IMR-90 (cell line): ENCODE measurements at regions not wholly inside any gene's neighbourhood (a gene's known extent, or its start where the extent isn't known, plus 50 kb on each side); places are given as distances from the start of the nearest gene placed in this dataset.

Experiments
- ATAC-seq: fragments of 200-7000 bp; cut with Tn5 transposase; 2 replicates; pipeline ENCODE4 v1.9.1; 2020; ENCODE audit warnings: low read depth, mild to moderate bottlenecking, moderate library complexity
- BruUV-seq: library from RNA; stranded (reverse); fragments of 400-500 nt; replicated peaks from 2 replicates; lab custom pipeline; 2021; lab: Mats Ljungman, UMichigan
- CTCF ChIA-PET: fragments of 300-600 bp; formaldehyde crosslinking; extraction: SDS; loops from one replicate; lab custom pipeline; 2021; ENCODE audit warnings: antibody characterized with exemption; lab: Yijun Ruan, JAX
- POLR2A ChIA-PET: fragments of 300-600 bp; sonication (Branson Sonifier 250); formaldehyde crosslinking; loops from one replicate; lab custom pipeline; 2022; ENCODE audit warnings: antibody characterized with exemption; ENCODE audit not compliant: unreplicated experiment; lab: Charles Lee
- DNase-seq: peaks from one replicate; pipeline ENCODE4 v3.0.0; 2013
- H2AFZ ChIP-seq: replicated peaks from 2 replicates; pipeline ENCODE3; 2013; ENCODE audit warnings: low read length, mild to moderate bottlenecking; ENCODE audit not compliant: poor library complexity
- H2AK5ac ChIP-seq: 2 replicates; pipeline ENCODE4 v1.6.1; 2013; ENCODE audit warnings: low read depth, low read length, inconsistent platforms
- H2AK9ac ChIP-seq: replicated peaks from 2 replicates; pipeline ENCODE3; 2013; ENCODE audit warnings: mild to moderate bottlenecking, low read depth, low read length, moderate library complexity; ENCODE audit not compliant: poor library complexity
- H2BK120ac ChIP-seq: 2 replicates; pipeline ENCODE4 v1.6.1; 2013; ENCODE audit warnings: low read depth, low read length, inconsistent platforms
- H2BK15ac ChIP-seq: 3 replicates; pipeline ENCODE4 v1.6.1; 2013; ENCODE audit warnings: low read depth, low read length, inconsistent platforms
- H2BK20ac ChIP-seq: 2 replicates; pipeline ENCODE4 v1.6.1; 2013; ENCODE audit warnings: low read depth, mild to moderate bottlenecking, inconsistent platforms, low read length, moderate library complexity
- H2BK5ac ChIP-seq: 2 replicates; pipeline ENCODE4 v1.6.1; 2013; ENCODE audit warnings: mild to moderate bottlenecking, low read depth, low read length, inconsistent platforms; ENCODE audit not compliant: poor library complexity, severe bottlenecking
- H3K14ac ChIP-seq: replicated peaks from 2 replicates; pipeline ENCODE4 v1.6.1; 2013; ENCODE audit warnings: low read depth, low read length, inconsistent platforms
- H3K18ac ChIP-seq: 2 replicates; pipeline ENCODE4 v1.6.1; 2013; ENCODE audit warnings: low read depth, low read length, control low read depth
- H3K23ac ChIP-seq: 2 replicates; pipeline ENCODE4 v1.6.1; 2013; ENCODE audit warnings: low read depth, low read length, inconsistent platforms
- H3K27ac ChIP-seq: 2 replicates; pipeline ENCODE4 v1.5.1; 2013; ENCODE audit warnings: mild to moderate bottlenecking, control low read depth, low read length; ENCODE audit not compliant: insufficient read depth
- H3K27me3 ChIP-seq: 2 replicates; pipeline ENCODE4 v1.6.1; 2013; ENCODE audit warnings: low read length; ENCODE audit not compliant: control insufficient read depth, insufficient read depth
- H3K36me3 ChIP-seq: 2 replicates; pipeline ENCODE4 v1.6.1; 2013; ENCODE audit warnings: low read length, mixed read lengths; ENCODE audit not compliant: control insufficient read depth, insufficient read depth
- H3K4ac ChIP-seq: 2 replicates; pipeline ENCODE4 v1.6.1; 2013; ENCODE audit warnings: low read depth, low read length, inconsistent platforms
- H3K4me1 ChIP-seq: 2 replicates; pipeline ENCODE4 v1.6.1; 2013; ENCODE audit warnings: low read length, mixed read lengths; ENCODE audit not compliant: control insufficient read depth, insufficient read depth
- H3K4me2 ChIP-seq: 2 replicates; pipeline ENCODE4 v1.6.1; 2013; ENCODE audit warnings: low read depth, mild to moderate bottlenecking, control low read depth, low read length, moderate library complexity
- H3K4me3 ChIP-seq: 2 replicates; pipeline ENCODE4 v1.5.1; 2013; ENCODE audit warnings: low read depth, mild to moderate bottlenecking, control low read depth, low read length, moderate library complexity; ENCODE audit not compliant: insufficient read depth
- H3K56ac ChIP-seq: 2 replicates; pipeline ENCODE4 v1.6.1; 2013; ENCODE audit warnings: low read length, inconsistent platforms; ENCODE audit not compliant: insufficient read depth; ENCODE audit errors: extremely low read depth
- H3K79me1 ChIP-seq, 2 experiments: 2 replicates each; pipeline ENCODE4 v1.6.1; 2013; ENCODE audit warnings: low read length in 2 of 2, inconsistent platforms in 1 of 2, low read depth in 1 of 2
- H3K9ac ChIP-seq: 2 replicates; pipeline ENCODE4 v1.6.1; 2013; ENCODE audit warnings: low read depth, low read length, control low read depth
- H3K9me1 ChIP-seq: 2 replicates; pipeline ENCODE4 v1.6.1; 2013; ENCODE audit warnings: low read length, inconsistent platforms; ENCODE audit not compliant: insufficient read depth
- H3K9me3 ChIP-seq: 2 replicates; pipeline ENCODE4 v1.6.1; 2013; ENCODE audit warnings: low read length; ENCODE audit not compliant: control insufficient read depth, insufficient read depth
- H4K20me1 ChIP-seq: 2 replicates; pipeline ENCODE4 v1.6.1; 2013; ENCODE audit warnings: low read length, inconsistent platforms; ENCODE audit not compliant: insufficient read depth
- H4K5ac ChIP-seq: 2 replicates; pipeline ENCODE4 v1.6.1; 2013; ENCODE audit warnings: mild to moderate bottlenecking, low read depth, low read length, control low read depth
- H4K8ac ChIP-seq, 2 experiments: 2 replicates each; pipeline ENCODE4 v1.6.1; 2013; ENCODE audit warnings: low read depth in 2 of 2, low read length in 2 of 2, control low read depth in 1 of 2, inconsistent platforms in 1 of 2
- H4K91ac ChIP-seq: 2 replicates; pipeline ENCODE4 v1.6.1; 2013; ENCODE audit warnings: low read depth, low read length, inconsistent platforms; ENCODE audit not compliant: insufficient read depth
- BHLHE40 ChIP-seq: fragments of 150-350 bp; IDR thresholded peaks from 2 replicates; pipeline ENCODE4 v1.6.1; 2016; ENCODE audit warnings: mild to moderate bottlenecking, low read depth, low read length
- ELK1 ChIP-seq: fragments of 150-350 bp; IDR thresholded peaks from 2 replicates; pipeline ENCODE4 v1.6.1; 2016; ENCODE audit warnings: low read depth, mild to moderate bottlenecking, low read length, moderate library complexity, borderline replicate concordance
- MAFK ChIP-seq: IDR thresholded peaks from 2 replicates; pipeline ENCODE4 v1.6.1; 2012; ENCODE audit warnings: low read depth, low read length, improper control_type of control experiment
- MAZ ChIP-seq: IDR thresholded peaks from 2 replicates; pipeline ENCODE4 v1.6.1; 2012; ENCODE audit warnings: low read depth, mild to moderate bottlenecking, low read length, improper control_type of control experiment, moderate library complexity, borderline replicate concordance
- NFE2L2 ChIP-seq: fragments of 150-350 bp; IDR thresholded peaks from 2 replicates; pipeline ENCODE4 v1.6.1; 2016; ENCODE audit warnings: low read depth, mild to moderate bottlenecking, low read length
- WGBS, 2 experiments: methylation state at CpG; one replicate each; pipeline versions ENCODE4 v1.1.5 to v1.1.7; 2013; ENCODE audit warnings: missing lambda C conversion rate in 2 of 2; ENCODE audit not compliant: insufficient read length in 1 of 2; ENCODE audit errors: extremely low coverage in 2 of 2; 5-methylcytosine and 5-hydroxymethylcytosine counted together
- dilution Hi-C: fragments of 300-500 bp; cut with HindIII; formaldehyde crosslinking; loops from one replicate; pipeline ENCODE4 v1.14.3; 2018; ENCODE audit warnings: low sequenced_read_pairs; ENCODE audit not compliant: unreplicated experiment
- in situ Hi-C: fragments of 300-500 bp; cut with MboI; formaldehyde crosslinking; loops from 3 replicates; pipeline ENCODE4 v1.14.3; 2019; ENCODE audit warnings: low sequenced_read_pairs, inconsistent platforms, mixed read lengths
- intact Hi-C: fragments of 100-400 bp; cut with micrococcal nuclease; formaldehyde crosslinking; loops from 2 replicates; pipeline ENCODE4 v1.10.0; 2022
- TF ChIP-seq, protein P1 (sequence below): conservative IDR thresholded peaks from 2 replicates; pipeline ENCODE4 v1.5.1; 2012; ENCODE audit warnings: mild to moderate bottlenecking, low read depth, low read length, improper control_type of control experiment
- TF ChIP-seq, protein P2 (sequence below): fragments of 150-350 bp; IDR thresholded peaks from 2 replicates; pipeline ENCODE4 v1.6.1; 2017; ENCODE audit warnings: mild to moderate bottlenecking, antibody characterized with exemption, low read length, low read depth

GRCh38 chr12:107480836-107481608 lies 204.6 kb upstream of the PWP1 start:
- Histone ChIP-seq H3K9me1 (no peaks in the 10 kb centered on the region), H3K4me2 (no peak overlapping the region), H2AFZ (no peak overlapping the region), H3K27me3 (peaks cover 8% of the 10 kb centered on the region), H2BK15ac (no peak overlapping the region), H3K27ac (no peak overlapping the region), H3K18ac (no peak overlapping the region), H2AK5ac (no peak overlapping the region), H2BK5ac (no peak overlapping the region), H3K4me3 (no peak overlapping the region), H3K4ac (no peak overlapping the region), H4K5ac (no peak overlapping the region), H3K79me1 (no peaks in the 10 kb centered on the region), H3K4me1 (no peaks in the 10 kb centered on the region; the same call in 1 of the 2 replicates), H3K36me3 (no peaks in the 10 kb centered on the region), H4K91ac (no peak overlapping the region), H3K9ac (no peak overlapping the region), H3K56ac (no peak overlapping the region), H2BK20ac (no peak overlapping the region), H3K14ac (no peak overlapping the region), H2BK120ac (no peak overlapping the region), H3K23ac (no peak overlapping the region), H4K20me1 (no peaks in the 10 kb centered on the region), H4K8ac (no peak overlapping the region), H3K9me3 (no peaks in the 10 kb centered on the region), H2AK9ac (no peak overlapping the region)
- ATAC-seq = no peak
- intact Hi-C loops (no loop called here), dilution Hi-C loops (no loop called here), in situ Hi-C loops (no loop called here)
- no TSS peak for BruUV-seq
- ChIA-PET CTCF (no interaction called here), POLR2A (no interaction called here)
- 0% methylated on average over 1 of the region's 4 CpGs; no CpG with 5 or more reads in 1 of the 2 experiments for WGBS, 2 experiments
- TF ChIP-seq ELK1 (no peak), MAZ (no peak), NFE2L2 (no peak), BHLHE40 (no peak), MAFK (no peak)
- TF ChIP-seq, protein P1, sequence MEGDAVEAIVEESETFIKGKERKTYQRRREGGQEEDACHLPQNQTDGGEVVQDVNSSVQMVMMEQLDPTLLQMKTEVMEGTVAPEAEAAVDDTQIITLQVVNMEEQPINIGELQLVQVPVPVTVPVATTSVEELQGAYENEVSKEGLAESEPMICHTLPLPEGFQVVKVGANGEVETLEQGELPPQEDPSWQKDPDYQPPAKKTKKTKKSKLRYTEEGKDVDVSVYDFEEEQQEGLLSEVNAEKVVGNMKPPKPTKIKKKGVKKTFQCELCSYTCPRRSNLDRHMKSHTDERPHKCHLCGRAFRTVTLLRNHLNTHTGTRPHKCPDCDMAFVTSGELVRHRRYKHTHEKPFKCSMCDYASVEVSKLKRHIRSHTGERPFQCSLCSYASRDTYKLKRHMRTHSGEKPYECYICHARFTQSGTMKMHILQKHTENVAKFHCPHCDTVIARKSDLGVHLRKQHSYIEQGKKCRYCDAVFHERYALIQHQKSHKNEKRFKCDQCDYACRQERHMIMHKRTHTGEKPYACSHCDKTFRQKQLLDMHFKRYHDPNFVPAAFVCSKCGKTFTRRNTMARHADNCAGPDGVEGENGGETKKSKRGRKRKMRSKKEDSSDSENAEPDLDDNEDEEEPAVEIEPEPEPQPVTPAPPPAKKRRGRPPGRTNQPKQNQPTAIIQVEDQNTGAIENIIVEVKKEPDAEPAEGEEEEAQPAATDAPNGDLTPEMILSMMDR = no peak
- TF ChIP-seq, protein P2, sequence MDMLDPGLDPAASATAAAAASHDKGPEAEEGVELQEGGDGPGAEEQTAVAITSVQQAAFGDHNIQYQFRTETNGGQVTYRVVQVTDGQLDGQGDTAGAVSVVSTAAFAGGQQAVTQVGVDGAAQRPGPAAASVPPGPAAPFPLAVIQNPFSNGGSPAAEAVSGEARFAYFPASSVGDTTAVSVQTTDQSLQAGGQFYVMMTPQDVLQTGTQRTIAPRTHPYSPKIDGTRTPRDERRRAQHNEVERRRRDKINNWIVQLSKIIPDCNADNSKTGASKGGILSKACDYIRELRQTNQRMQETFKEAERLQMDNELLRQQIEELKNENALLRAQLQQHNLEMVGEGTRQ = no peak
- no peak for DNase-seq
